Panc1 (cell line): ENCODE measurements at regions not wholly inside any gene's neighbourhood (a gene's known extent, or its start where the extent isn't known, plus 50 kb on each side); places are given as distances from the start of the nearest gene placed in this dataset.

ENCODE experiments used
- ATAC-seq: fragments of 200-7000 bp; cut with Tn5 transposase; 2 replicates; pipeline ENCODE4 v1.9.1; 2020; ENCODE audit warnings: mild to moderate bottlenecking, moderate library complexity
- BruUV-seq: library from RNA; stranded (reverse); fragments of 400-500 nt; replicated peaks from 2 replicates; lab custom pipeline; 2021; lab: Mats Ljungman, UMichigan
- CTCF ChIA-PET: fragments of 300-600 bp; sonication (Branson Sonifier 250); formaldehyde crosslinking; loops from one replicate; lab custom pipeline; 2022; ENCODE audit warnings: antibody characterized with exemption; lab: Charles Lee
- POLR2A ChIA-PET: fragments of 300-600 bp; sonication (Branson Sonifier 250); formaldehyde crosslinking; loops from one replicate; lab custom pipeline; 2022; ENCODE audit warnings: antibody characterized with exemption; lab: Charles Lee
- DNase-seq: peaks from one replicate; pipeline ENCODE4 v3.0.0-alpha.2; 2010; ENCODE audit warnings: low read depth, low spot score
- H3K27ac ChIP-seq: 2 replicates; pipeline ENCODE4 v1.5.1; 2011; ENCODE audit warnings: mild to moderate bottlenecking, low read length, inconsistent platforms
- H3K27me3 ChIP-seq: fragments of 200-500 bp; sonication (Bioruptor generic); 2 replicates; pipeline ENCODE4 v1.6.0; 2014; ENCODE audit warnings: low read length, inconsistent platforms; ENCODE audit not compliant: control insufficient read depth, insufficient read depth
- H3K36me3 ChIP-seq: fragments of 200-500 bp; sonication (Bioruptor generic); 2 replicates; pipeline ENCODE4 v1.5.1; 2014; ENCODE audit warnings: inconsistent platforms, mild to moderate bottlenecking, low read length, moderate library complexity; ENCODE audit not compliant: control insufficient read depth, insufficient read depth
- H3K4me1 ChIP-seq: 2 replicates; pipeline ENCODE4 v1.5.1; 2011; ENCODE audit warnings: inconsistent platforms, mild to moderate bottlenecking, low read length, moderate library complexity; ENCODE audit not compliant: control insufficient read depth, insufficient read depth
- H3K4me3 ChIP-seq, 2 experiments: 2 replicates each; pipeline ENCODE4 v1.5.1; 2011 to 2012; ENCODE audit warnings: low read depth in 2 of 2, low read length in 2 of 2, mild to moderate bottlenecking in 2 of 2, inconsistent platforms in 1 of 2, moderate library complexity in 1 of 2
- H3K9me3 ChIP-seq: fragments of 200-500 bp; sonication (Bioruptor generic); 2 replicates; pipeline ENCODE4 v1.5.1; 2014; ENCODE audit warnings: low read depth, mild to moderate bottlenecking, inconsistent platforms, low read length, moderate library complexity; ENCODE audit not compliant: control insufficient read depth, insufficient read depth
- POLR2AphosphoS5 ChIP-seq: IDR thresholded peaks from 2 replicates; pipeline ENCODE4 v1.6.1; 2012; ENCODE audit warnings: mild to moderate bottlenecking, low read depth, low read length, moderate library complexity
- SIN3A ChIP-seq: IDR thresholded peaks from 2 replicates; pipeline ENCODE4 v1.6.1; 2012; ENCODE audit warnings: low read depth, mild to moderate bottlenecking, low read length, moderate library complexity, borderline replicate concordance; ENCODE audit not compliant: insufficient read depth
- TCF7L2 ChIP-seq: IDR thresholded peaks from 2 replicates; pipeline ENCODE4 v1.6.1; 2011; ENCODE audit warnings: mild to moderate bottlenecking, low read depth, low read length, inconsistent platforms
- in situ Hi-C: cut with HindIII; loops from 2 replicates; pipeline ENCODE4 v1.10.0; 2016; ENCODE audit warnings: low sequenced_read_pairs, low pct_unique_long_range_greater_than_20kb
- intact Hi-C: fragments of 100-400 bp; cut with micrococcal nuclease; formaldehyde crosslinking; loops from one replicate; pipeline ENCODE4 v1.10.0; 2022; ENCODE audit not compliant: unreplicated experiment
- TF ChIP-seq, protein P1 (sequence below), 2 experiments: IDR thresholded peaks; 2 replicates each; pipeline ENCODE4 v1.6.1; 2011 to 2012; ENCODE audit warnings: low read depth in 2 of 2, control low read depth in 1 of 2, low read length in 1 of 2, mild to moderate bottlenecking in 1 of 2, moderate library complexity in 1 of 2; ENCODE audit not compliant: insufficient read depth in 1 of 2
- TF ChIP-seq, protein P2 (sequence below): fragments of 450-650 bp; IDR thresholded peaks from 2 replicates; pipeline ENCODE4 v1.5.1; 2017; ENCODE audit warnings: mild to moderate bottlenecking

GRCh38 chrX:9368262-9368661, 96.6 kb upstream of the TBL1X start:
- intact Hi-C loops (no loop called here), in situ Hi-C loops (no loop called here)
- CTCF ChIA-PET, result no interaction called here

DNA sequence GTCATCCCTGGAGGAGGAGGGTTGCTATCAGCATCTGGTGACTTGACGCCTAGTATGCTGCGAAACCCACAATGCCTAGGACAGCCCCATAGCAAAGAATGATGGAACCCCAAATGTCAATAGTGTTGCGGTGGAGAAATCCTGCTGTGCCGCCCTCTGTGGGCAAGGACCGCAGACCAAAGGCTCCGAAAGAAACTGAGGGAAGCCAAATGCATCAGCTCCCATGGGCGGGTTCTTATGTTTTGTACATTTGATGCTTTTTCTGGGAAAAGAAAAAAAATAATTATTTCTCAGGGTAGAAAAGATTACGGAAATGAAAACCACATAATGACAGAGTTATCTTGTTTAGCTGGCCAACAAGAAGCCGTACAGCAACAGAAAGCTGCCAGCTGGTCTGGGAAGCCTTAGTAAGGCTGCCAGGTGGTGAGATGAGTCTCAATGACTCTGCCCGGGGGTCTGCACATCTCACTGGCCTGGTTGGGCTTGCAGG, 95.0 kb upstream of the TBL1X start:
- ATAC-seq, result no peak
- Histone ChIP-seq H3K27ac (no peak overlapping the region), H3K36me3 (no peaks in the 10 kb centered on the region), H3K4me1 (no peaks in the 10 kb centered on the region), H3K9me3 (no peaks in the 10 kb centered on the region), H3K27me3 (no peaks in the 10 kb centered on the region), H3K4me3 (no peak overlapping the region)
- BruUV-seq, result no TSS peak
- POLR2A ChIA-PET, result no interaction called here
- intact Hi-C loops, result no loop called here
- no peak for TF ChIP-seq TCF7L2
- TF ChIP-seq SIN3A, result no peak
- TF ChIP-seq, protein P1, sequence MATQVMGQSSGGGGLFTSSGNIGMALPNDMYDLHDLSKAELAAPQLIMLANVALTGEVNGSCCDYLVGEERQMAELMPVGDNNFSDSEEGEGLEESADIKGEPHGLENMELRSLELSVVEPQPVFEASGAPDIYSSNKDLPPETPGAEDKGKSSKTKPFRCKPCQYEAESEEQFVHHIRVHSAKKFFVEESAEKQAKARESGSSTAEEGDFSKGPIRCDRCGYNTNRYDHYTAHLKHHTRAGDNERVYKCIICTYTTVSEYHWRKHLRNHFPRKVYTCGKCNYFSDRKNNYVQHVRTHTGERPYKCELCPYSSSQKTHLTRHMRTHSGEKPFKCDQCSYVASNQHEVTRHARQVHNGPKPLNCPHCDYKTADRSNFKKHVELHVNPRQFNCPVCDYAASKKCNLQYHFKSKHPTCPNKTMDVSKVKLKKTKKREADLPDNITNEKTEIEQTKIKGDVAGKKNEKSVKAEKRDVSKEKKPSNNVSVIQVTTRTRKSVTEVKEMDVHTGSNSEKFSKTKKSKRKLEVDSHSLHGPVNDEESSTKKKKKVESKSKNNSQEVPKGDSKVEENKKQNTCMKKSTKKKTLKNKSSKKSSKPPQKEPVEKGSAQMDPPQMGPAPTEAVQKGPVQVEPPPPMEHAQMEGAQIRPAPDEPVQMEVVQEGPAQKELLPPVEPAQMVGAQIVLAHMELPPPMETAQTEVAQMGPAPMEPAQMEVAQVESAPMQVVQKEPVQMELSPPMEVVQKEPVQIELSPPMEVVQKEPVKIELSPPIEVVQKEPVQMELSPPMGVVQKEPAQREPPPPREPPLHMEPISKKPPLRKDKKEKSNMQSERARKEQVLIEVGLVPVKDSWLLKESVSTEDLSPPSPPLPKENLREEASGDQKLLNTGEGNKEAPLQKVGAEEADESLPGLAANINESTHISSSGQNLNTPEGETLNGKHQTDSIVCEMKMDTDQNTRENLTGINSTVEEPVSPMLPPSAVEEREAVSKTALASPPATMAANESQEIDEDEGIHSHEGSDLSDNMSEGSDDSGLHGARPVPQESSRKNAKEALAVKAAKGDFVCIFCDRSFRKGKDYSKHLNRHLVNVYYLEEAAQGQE (IDR thresholded peaks at IDR 0.05; ENCODE audit: insufficient read depth in 1 of 2, low read depth in 2 of 2, low read length in 1 of 2), result no peak
- TF ChIP-seq, protein P2, sequence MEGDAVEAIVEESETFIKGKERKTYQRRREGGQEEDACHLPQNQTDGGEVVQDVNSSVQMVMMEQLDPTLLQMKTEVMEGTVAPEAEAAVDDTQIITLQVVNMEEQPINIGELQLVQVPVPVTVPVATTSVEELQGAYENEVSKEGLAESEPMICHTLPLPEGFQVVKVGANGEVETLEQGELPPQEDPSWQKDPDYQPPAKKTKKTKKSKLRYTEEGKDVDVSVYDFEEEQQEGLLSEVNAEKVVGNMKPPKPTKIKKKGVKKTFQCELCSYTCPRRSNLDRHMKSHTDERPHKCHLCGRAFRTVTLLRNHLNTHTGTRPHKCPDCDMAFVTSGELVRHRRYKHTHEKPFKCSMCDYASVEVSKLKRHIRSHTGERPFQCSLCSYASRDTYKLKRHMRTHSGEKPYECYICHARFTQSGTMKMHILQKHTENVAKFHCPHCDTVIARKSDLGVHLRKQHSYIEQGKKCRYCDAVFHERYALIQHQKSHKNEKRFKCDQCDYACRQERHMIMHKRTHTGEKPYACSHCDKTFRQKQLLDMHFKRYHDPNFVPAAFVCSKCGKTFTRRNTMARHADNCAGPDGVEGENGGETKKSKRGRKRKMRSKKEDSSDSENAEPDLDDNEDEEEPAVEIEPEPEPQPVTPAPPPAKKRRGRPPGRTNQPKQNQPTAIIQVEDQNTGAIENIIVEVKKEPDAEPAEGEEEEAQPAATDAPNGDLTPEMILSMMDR, result no peak
- TF ChIP-seq POLR2AphosphoS5, result no peak
- in situ Hi-C loops, result no loop called here
- CTCF ChIA-PET, result no interaction called here
- DNase-seq, result no peak

More at GRCh38 chrX:9368262-9368661, 96.6 kb upstream of the TBL1X start:
- Histone ChIP-seq H3K27me3 (no peaks in the 10 kb centered on the region), H3K4me1 (no peaks in the 10 kb centered on the region), H3K36me3 (no peaks in the 10 kb centered on the region), H3K9me3 (no peaks in the 10 kb centered on the region), H3K27ac (no peak overlapping the region), H3K4me3 (no peak overlapping the region)
- ATAC-seq, result no peak
- no peak for DNase-seq
- POLR2A ChIA-PET, result no interaction called here
- no TSS peak for BruUV-seq
- TF ChIP-seq, protein P1 (IDR thresholded peaks at IDR 0.05; ENCODE audit: insufficient read depth in 1 of 2, low read depth in 2 of 2, low read length in 1 of 2), result no peak
- TF ChIP-seq, protein P2, result no peak
- TF ChIP-seq TCF7L2 (no peak), POLR2AphosphoS5 (no peak), SIN3A (no peak)
